ENCODE measurements at regions not wholly inside any gene's neighbourhood (a gene's known extent, or its start where the extent isn't known, plus 50 kb on each side); places are given as distances from the start of the nearest gene placed in this dataset.

DNA sequence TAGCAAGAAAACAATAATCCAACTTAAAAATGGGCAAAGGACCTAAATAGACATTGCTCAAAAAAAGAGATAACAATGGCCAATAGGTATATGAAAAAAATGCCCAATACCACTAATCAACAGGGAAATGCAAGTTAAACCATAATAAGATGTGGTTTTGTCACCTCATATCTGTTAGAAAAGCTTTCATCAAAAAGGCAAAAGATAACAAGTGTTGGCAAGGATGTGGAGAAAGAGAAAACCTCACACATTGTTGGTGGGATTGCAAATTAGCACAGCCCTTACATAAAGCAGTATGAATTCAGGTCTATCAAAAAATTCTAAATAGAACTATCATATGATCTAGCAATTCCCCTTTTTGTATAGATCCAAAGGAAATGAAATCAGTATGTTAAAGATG is 387.2 kb upstream of the DUSP10 start (continued):
- TF ChIP-seq, protein P1, sequence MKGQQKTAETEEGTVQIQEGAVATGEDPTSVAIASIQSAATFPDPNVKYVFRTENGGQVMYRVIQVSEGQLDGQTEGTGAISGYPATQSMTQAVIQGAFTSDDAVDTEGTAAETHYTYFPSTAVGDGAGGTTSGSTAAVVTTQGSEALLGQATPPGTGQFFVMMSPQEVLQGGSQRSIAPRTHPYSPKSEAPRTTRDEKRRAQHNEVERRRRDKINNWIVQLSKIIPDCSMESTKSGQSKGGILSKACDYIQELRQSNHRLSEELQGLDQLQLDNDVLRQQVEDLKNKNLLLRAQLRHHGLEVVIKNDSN (IDR thresholded peaks at IDR 0.05; ENCODE audit: borderline replicate concordance, low read depth) = no peak
- TF ChIP-seq EZH2phosphoT487 (IDR thresholded peaks at IDR 0.05; ENCODE audit: borderline replicate concordance, low read depth) (no peak), RFX5 (IDR thresholded peaks at IDR 0.05; ENCODE audit: low read length) (no peak), FOXM1 (IDR thresholded peaks at IDR 0.05; ENCODE audit: low read depth) (no peak), EP300 (IDR thresholded peaks at IDR 0.05; ENCODE audit: borderline replicate concordance in 1 of 2, low read depth in 1 of 2, low read length in 1 of 2) (no peak), CTCF (IDR thresholded peaks at IDR 0.05) (no peak)

DNA sequence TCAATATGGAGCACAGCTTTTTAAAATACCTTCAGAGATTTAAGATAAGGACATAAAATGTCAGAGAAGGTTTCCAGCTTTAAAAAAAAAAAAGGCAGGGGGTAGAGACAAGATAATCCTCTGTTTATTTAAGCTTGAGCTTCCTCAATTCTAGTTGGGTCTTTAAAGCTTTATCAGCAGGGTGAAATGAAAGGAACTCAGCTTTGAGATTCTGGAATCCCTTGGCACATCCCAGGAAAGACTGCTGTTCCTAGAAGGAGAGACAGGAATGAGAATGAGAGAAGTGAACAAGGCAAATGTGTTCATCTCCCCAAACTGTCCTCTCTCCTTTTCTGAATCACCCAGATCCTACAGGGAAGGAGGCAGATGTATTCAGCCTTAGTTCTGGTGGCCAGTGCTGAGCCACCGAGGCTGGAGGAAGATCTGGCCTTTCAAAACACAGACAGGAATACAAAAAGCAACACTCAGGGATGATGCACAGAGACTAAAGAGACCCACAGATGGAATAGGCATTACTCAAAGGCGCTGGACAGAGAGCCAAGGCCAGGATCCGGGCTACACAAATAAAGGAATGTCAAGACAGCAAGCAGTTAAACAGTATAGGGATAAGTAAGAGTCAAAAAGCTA is 385.8 kb upstream of the DUSP10 start:
- Histone ChIP-seq H3K9ac (no peak overlapping the region), H2AFZ (ENCODE audit: low read depth) (no peak overlapping the region), H4K20me1 (ENCODE audit: insufficient read depth) (no peaks in the 10 kb centered on the region), H3K4me2 (no peak overlapping the region), H3K9me2 (no peaks in the 10 kb centered on the region), H3K27ac (ENCODE audit: low read depth in 2 of 2, low read length in 1 of 2) (no peak overlapping the region), H3K4me1 (ENCODE audit: control insufficient read depth in 1 of 2, insufficient read depth in 2 of 2, low read depth in 1 of 2, low read length in 1 of 2) (no peaks in the 10 kb centered on the region), H3K79me2 (ENCODE audit: insufficient read depth) (no peaks in the 10 kb centered on the region), H3K9me3 (0 out of 2 replicates have a peak, but pooled peaks cover 6% of the 10 kb centered on the region), H3K4me3 (ENCODE audit: low read depth in 2 of 2, low read length in 1 of 2) (no peak overlapping the region), H3F3A (replicated peaks; ENCODE audit: insufficient read depth) (no peaks in the 10 kb centered on the region), H3K27me3 (ENCODE audit: insufficient read depth) (no peaks in the 10 kb centered on the region), H3K36me3 (replicated peaks in 1 of 2; ENCODE audit: control insufficient read depth in 1 of 2, insufficient read depth in 2 of 2, low read length in 1 of 2) (no peaks in the 10 kb centered on the region)
- 29% methylated on average over 3 of the region's 3 CpGs for WGBS (ENCODE audit: low lambda C conversion rate)
- CTCF ChIA-PET = no interaction called here
- POLR2A ChIA-PET = no interaction called here
- no peak for DNase-seq
- no peak for TF ChIP-seq NFIC (IDR thresholded peaks at IDR 0.05; ENCODE audit: borderline replicate concordance)
- TF ChIP-seq SMC3 (IDR thresholded peaks at IDR 0.05; ENCODE audit: low read depth, low read length) = no peak
- no peak for TF ChIP-seq RAD21 (IDR thresholded peaks at IDR 0.05; ENCODE audit: low read length)
- no peak for TF ChIP-seq EZH2phosphoT487 (IDR thresholded peaks at IDR 0.05; ENCODE audit: borderline replicate concordance, low read depth)
- TF ChIP-seq POLR2AphosphoS5 (IDR thresholded peaks at IDR 0.05; ENCODE audit: low read depth, low read length) = no peak
- TF ChIP-seq, protein P2, sequence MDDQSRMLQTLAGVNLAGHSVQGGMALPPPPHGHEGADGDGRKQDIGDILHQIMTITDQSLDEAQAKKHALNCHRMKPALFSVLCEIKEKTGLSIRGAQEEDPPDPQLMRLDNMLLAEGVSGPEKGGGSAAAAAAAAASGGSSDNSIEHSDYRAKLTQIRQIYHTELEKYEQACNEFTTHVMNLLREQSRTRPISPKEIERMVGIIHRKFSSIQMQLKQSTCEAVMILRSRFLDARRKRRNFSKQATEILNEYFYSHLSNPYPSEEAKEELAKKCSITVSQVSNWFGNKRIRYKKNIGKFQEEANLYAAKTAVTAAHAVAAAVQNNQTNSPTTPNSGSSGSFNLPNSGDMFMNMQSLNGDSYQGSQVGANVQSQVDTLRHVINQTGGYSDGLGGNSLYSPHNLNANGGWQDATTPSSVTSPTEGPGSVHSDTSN (IDR thresholded peaks at IDR 0.05) = no peak
- no peak for TF ChIP-seq FOSL2 (IDR thresholded peaks at IDR 0.05; ENCODE audit: borderline replicate concordance, low read depth)
- no peak for TF ChIP-seq TEAD4 (IDR thresholded peaks at IDR 0.05; ENCODE audit: borderline replicate concordance, insufficient read depth)
- no peak for TF ChIP-seq MAX (IDR thresholded peaks at IDR 0.05; ENCODE audit: low read depth)
- no peak for TF ChIP-seq GATA2 (CRISPR knock-in tag; IDR thresholded peaks at IDR 0.05)
- TF ChIP-seq SIN3A (IDR thresholded peaks at IDR 0.05; ENCODE audit: borderline replicate concordance, low read depth, low read length) = no peak
- TF ChIP-seq CHD2 (IDR thresholded peaks at IDR 0.05; ENCODE audit: low read length, partially characterized antibody) = no peak
- no peak for TF ChIP-seq MEF2A (IDR thresholded peaks at IDR 0.05; ENCODE audit: borderline replicate concordance, low read depth)
- TF ChIP-seq RCOR1 (IDR thresholded peaks at IDR 0.05; ENCODE audit: low read length) = no peak
- no peak for TF ChIP-seq NRF1 (IDR thresholded peaks at IDR 0.05; ENCODE audit: low read depth, low read length)
- TF ChIP-seq, protein P3, sequence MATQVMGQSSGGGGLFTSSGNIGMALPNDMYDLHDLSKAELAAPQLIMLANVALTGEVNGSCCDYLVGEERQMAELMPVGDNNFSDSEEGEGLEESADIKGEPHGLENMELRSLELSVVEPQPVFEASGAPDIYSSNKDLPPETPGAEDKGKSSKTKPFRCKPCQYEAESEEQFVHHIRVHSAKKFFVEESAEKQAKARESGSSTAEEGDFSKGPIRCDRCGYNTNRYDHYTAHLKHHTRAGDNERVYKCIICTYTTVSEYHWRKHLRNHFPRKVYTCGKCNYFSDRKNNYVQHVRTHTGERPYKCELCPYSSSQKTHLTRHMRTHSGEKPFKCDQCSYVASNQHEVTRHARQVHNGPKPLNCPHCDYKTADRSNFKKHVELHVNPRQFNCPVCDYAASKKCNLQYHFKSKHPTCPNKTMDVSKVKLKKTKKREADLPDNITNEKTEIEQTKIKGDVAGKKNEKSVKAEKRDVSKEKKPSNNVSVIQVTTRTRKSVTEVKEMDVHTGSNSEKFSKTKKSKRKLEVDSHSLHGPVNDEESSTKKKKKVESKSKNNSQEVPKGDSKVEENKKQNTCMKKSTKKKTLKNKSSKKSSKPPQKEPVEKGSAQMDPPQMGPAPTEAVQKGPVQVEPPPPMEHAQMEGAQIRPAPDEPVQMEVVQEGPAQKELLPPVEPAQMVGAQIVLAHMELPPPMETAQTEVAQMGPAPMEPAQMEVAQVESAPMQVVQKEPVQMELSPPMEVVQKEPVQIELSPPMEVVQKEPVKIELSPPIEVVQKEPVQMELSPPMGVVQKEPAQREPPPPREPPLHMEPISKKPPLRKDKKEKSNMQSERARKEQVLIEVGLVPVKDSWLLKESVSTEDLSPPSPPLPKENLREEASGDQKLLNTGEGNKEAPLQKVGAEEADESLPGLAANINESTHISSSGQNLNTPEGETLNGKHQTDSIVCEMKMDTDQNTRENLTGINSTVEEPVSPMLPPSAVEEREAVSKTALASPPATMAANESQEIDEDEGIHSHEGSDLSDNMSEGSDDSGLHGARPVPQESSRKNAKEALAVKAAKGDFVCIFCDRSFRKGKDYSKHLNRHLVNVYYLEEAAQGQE (IDR thresholded peaks at IDR 0.05; ENCODE audit: low read depth, low read length) = no peak
- TF ChIP-seq EP300 (IDR thresholded peaks at IDR 0.05; ENCODE audit: borderline replicate concordance in 1 of 2, low read depth in 1 of 2, low read length in 1 of 2) = no peak
- TF ChIP-seq MXI1 (IDR thresholded peaks at IDR 0.05; ENCODE audit: low read depth, low read length) = no peak
